HCT116 (cell line): ENCODE measurements at regions not wholly inside any gene's neighbourhood (a gene's known extent, or its start where the extent isn't known, plus 50 kb on each side); places are given as distances from the start of the nearest gene placed in this dataset.

Experiments
- ATAC-seq: fragments of 200-7000 bp; cut with Tn5 transposase; 2 replicates; pipeline ENCODE4 v1.9.1; 2020; ENCODE audit warnings: mild to moderate bottlenecking, moderate library complexity
- BruUV-seq: library from RNA; stranded (reverse); fragments of 400-500 nt; replicated peaks from 2 replicates; lab custom pipeline; 2021; lab: Mats Ljungman, UMichigan
- CTCF ChIA-PET: fragments of 300-600 bp; sonication (Branson Sonifier 250); formaldehyde crosslinking; loops from one replicate; lab custom pipeline; 2021; ENCODE audit warnings: antibody characterized with exemption; lab: Charles Lee
- POLR2A ChIA-PET: fragments of 300-600, 350-600 bp; sonication (Branson Sonifier 250); formaldehyde crosslinking; loops from one replicate; lab custom pipeline; 2021; ENCODE audit warnings: antibody characterized with exemption; lab: Charles Lee
- RAD21 ChIA-PET, 2 experiments: fragments of 300-600 bp; sonication (Branson Sonifier 250); formaldehyde crosslinking; loops; one replicate each; lab custom pipeline; 2023; ENCODE audit warnings: low total read pairs in 2 of 2; ENCODE audit not compliant: uncharacterized antibody in 2 of 2, unreplicated experiment in 2 of 2, low non-redundant PET in 1 of 2; lab: Charles Lee
- DNase-seq: peaks from one replicate; pipeline ENCODE4 v3.0.0-alpha.2; 2010; ENCODE audit warnings: low read depth, low spot score
- H2AFZ ChIP-seq: fragments of 200-600 bp; shearing (Covaris generic), sonication (generic); 2 replicates; pipeline ENCODE4 v1.6.1; 2017; ENCODE audit warnings: low read depth, mixed run types, mixed read lengths, antibody characterized with exemption, low read length; ENCODE audit not compliant: poor library complexity, severe bottlenecking
- H3K27ac ChIP-seq: 2 replicates; pipeline ENCODE4 v1.5.1; 2012; ENCODE audit warnings: low read depth, low read length
- H3K27me3 ChIP-seq: fragments of 200-600 bp; sonication (generic); 2 replicates; pipeline ENCODE4 v1.6.1; 2016; ENCODE audit warnings: mixed run types, low read length, mixed read lengths; ENCODE audit not compliant: insufficient read depth
- H3K36me3 ChIP-seq, 2 experiments: fragments of 200-500 bp in 1 of 2; fragments of 200-600 bp in 1 of 2; sonication (Bioruptor generic) in 1 of 2; sonication (generic) in 1 of 2; 2 replicates each; pipeline versions ENCODE4 v1.5.1 to v1.6.1; 2014 to 2016; ENCODE audit warnings: low read length in 2 of 2, inconsistent platforms in 1 of 2, mixed read lengths in 1 of 2, mixed run types in 1 of 2; ENCODE audit not compliant: insufficient read depth in 2 of 2, control insufficient read depth in 1 of 2
- H3K4me1 ChIP-seq, 2 experiments: fragments of 200-600 bp in 1 of 2; sonication (generic) in 1 of 2; 2 replicates each; pipeline versions ENCODE4 v1.5.1 to v1.6.1; 2012 to 2017; ENCODE audit warnings: low read length in 2 of 2, inconsistent platforms in 1 of 2, mild to moderate bottlenecking in 1 of 2, mixed read lengths in 1 of 2, mixed run types in 1 of 2, moderate library complexity in 1 of 2; ENCODE audit not compliant: insufficient read depth in 2 of 2, control insufficient read depth in 1 of 2
- H3K4me2 ChIP-seq: fragments of 200-600 bp; sonication (generic); 2 replicates; pipeline ENCODE4 v1.6.1; 2017; ENCODE audit warnings: mixed run types, low read length, mixed read lengths
- H3K4me3 ChIP-seq, 2 experiments: fragments of 200-600 bp in 1 of 2; sonication (generic) in 1 of 2; replicated peaks in 1 of 2; 2 replicates each; pipeline ENCODE4 v1.5.1; 2011 to 2016; ENCODE audit warnings: low read length in 2 of 2, control low read depth in 1 of 2, low read depth in 1 of 2, mild to moderate bottlenecking in 1 of 2, mixed read lengths in 1 of 2, mixed run types in 1 of 2
- H3K79me2 ChIP-seq: fragments of 200-600 bp; sonication (generic); 2 replicates; pipeline ENCODE4 v1.6.1; 2017; ENCODE audit warnings: mild to moderate bottlenecking, mixed run types, low read length, moderate library complexity, mixed read lengths; ENCODE audit not compliant: insufficient read depth
- H3K9ac ChIP-seq: fragments of 200-600 bp; sonication (generic); 2 replicates; pipeline ENCODE4 v1.6.1; 2016; ENCODE audit warnings: low read length, mixed read lengths
- H3K9me2 ChIP-seq: fragments of 200-600 bp; sonication (generic), shearing (Covaris generic); 2 replicates; pipeline ENCODE4 v1.6.1; 2017; ENCODE audit warnings: mixed run types, mild to moderate bottlenecking, moderate library complexity; ENCODE audit not compliant: insufficient read depth
- H3K9me3 ChIP-seq, 2 experiments: fragments of 200-500 bp in 1 of 2; fragments of 200-600 bp in 1 of 2; sonication (Bioruptor generic) in 1 of 2; sonication (generic) in 1 of 2; 2 replicates each; pipeline ENCODE4 v1.6.1; 2014 to 2017; ENCODE audit warnings: low read length in 2 of 2, mixed read lengths in 2 of 2, inconsistent platforms in 1 of 2, low read depth in 1 of 2, mild to moderate bottlenecking in 1 of 2, mixed run types in 1 of 2, moderate library complexity in 1 of 2; ENCODE audit not compliant: control insufficient read depth in 1 of 2, insufficient read depth in 1 of 2
- H4K20me1 ChIP-seq: fragments of 200-600 bp; sonication (generic), shearing (Covaris generic); 2 replicates; pipeline ENCODE4 v1.6.1; 2017; ENCODE audit warnings: mixed run types, mild to moderate bottlenecking, moderate library complexity; ENCODE audit not compliant: insufficient read depth
- ELF1 ChIP-seq: IDR thresholded peaks from 2 replicates; pipeline ENCODE4 v1.6.1; 2012; ENCODE audit warnings: low read depth, borderline replicate concordance
- EZH2 ChIP-seq: fragments of 200-600 bp; sonication (generic); IDR thresholded peaks from 2 replicates; pipeline ENCODE4 v1.6.1; 2017; ENCODE audit warnings: antibody characterized with exemption, mixed run types
- FOSL1 ChIP-seq: IDR thresholded peaks from 2 replicates; pipeline ENCODE4 v1.6.1; 2012; ENCODE audit warnings: low read depth
- JUND ChIP-seq: IDR thresholded peaks from 2 replicates; pipeline ENCODE4 v1.6.1; 2012
- POLR2A ChIP-seq: IDR thresholded peaks from 2 replicates; pipeline ENCODE4 v1.7.0; 2011; ENCODE audit warnings: borderline replicate concordance; ENCODE audit not compliant: insufficient read depth, insufficient read length; ENCODE audit errors: extremely low read depth
- RAD21 ChIP-seq: IDR thresholded peaks from 2 replicates; pipeline ENCODE4 v1.6.1; 2012; ENCODE audit warnings: low read depth, mild to moderate bottlenecking
- ZFX ChIP-seq: fragments of 450-650 bp; IDR thresholded peaks from 2 replicates; pipeline ENCODE4 v1.6.1; 2017
- intact Hi-C: fragments of 100-400 bp; cut with micrococcal nuclease; formaldehyde crosslinking; loops from 2 replicates; pipeline ENCODE4 v1.10.0; 2022
- TF ChIP-seq, protein P1 (sequence below): IDR thresholded peaks from 2 replicates; pipeline ENCODE4 v1.6.1; 2012
- TF ChIP-seq, protein P2 (sequence below): IDR thresholded peaks from 2 replicates; pipeline ENCODE4 v1.6.1; 2012; ENCODE audit warnings: low read depth
- TF ChIP-seq, protein P3 (sequence below), 3 experiments: fragments of 200-600 bp in 1 of 3; sonication (generic) in 1 of 3; IDR thresholded peaks in 2 of 3; conservative IDR thresholded peaks in 1 of 3; 2 replicates each; pipeline ENCODE4 v1.5.1; 2012 to 2017; ENCODE audit warnings: low read depth in 2 of 3, low read length in 2 of 3, antibody characterized with exemption in 1 of 3, borderline replicate concordance in 1 of 3, control low read depth in 1 of 3, mild to moderate bottlenecking in 1 of 3, mixed read lengths in 1 of 3, mixed run types in 1 of 3, moderate library complexity in 1 of 3; ENCODE audit not compliant: insufficient read depth in 1 of 3

DNA sequence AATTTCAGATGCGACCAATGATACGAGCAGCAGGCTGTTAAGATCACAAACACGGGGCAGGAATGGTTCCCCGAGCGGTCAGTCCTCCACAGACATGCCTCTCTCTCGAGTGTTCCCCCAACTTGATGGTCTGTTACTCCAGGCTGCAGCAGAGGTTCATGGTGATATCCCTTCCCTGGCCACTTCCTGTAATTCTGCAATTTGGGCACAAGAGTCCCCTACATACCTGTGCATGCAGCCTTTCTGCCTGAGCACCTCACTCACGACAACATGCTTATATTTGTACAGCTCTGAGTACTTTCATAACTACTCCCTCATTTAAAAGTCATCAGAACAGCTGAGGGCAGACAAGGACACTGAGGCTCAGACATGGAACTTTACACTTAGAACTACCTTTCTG is 408.1 kb upstream of the NR2F2 start:
- peak; percentile 10 for DNase-seq
- no peaks in the 10 kb centered on the region for H3K9me2 ChIP-seq
- no peak overlapping the region for H3K27ac ChIP-seq
- H3K4me1 ChIP-seq, result no peaks in the 10 kb centered on the region
- H3K4me3 ChIP-seq, result no peak overlapping the region
- intact Hi-C loops, result loop anchor here (5.0 kb wide), 1 partner anchor 405 kb away; no protein-coding TSS in a partner anchor
- no peak overlapping the region for H2AFZ ChIP-seq
- TF ChIP-seq, protein P1, sequence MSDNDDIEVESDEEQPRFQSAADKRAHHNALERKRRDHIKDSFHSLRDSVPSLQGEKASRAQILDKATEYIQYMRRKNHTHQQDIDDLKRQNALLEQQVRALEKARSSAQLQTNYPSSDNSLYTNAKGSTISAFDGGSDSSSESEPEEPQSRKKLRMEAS, result no peak
- no peak for TF ChIP-seq JUND
- no peak for TF ChIP-seq ZFX
- TF ChIP-seq, protein P2, sequence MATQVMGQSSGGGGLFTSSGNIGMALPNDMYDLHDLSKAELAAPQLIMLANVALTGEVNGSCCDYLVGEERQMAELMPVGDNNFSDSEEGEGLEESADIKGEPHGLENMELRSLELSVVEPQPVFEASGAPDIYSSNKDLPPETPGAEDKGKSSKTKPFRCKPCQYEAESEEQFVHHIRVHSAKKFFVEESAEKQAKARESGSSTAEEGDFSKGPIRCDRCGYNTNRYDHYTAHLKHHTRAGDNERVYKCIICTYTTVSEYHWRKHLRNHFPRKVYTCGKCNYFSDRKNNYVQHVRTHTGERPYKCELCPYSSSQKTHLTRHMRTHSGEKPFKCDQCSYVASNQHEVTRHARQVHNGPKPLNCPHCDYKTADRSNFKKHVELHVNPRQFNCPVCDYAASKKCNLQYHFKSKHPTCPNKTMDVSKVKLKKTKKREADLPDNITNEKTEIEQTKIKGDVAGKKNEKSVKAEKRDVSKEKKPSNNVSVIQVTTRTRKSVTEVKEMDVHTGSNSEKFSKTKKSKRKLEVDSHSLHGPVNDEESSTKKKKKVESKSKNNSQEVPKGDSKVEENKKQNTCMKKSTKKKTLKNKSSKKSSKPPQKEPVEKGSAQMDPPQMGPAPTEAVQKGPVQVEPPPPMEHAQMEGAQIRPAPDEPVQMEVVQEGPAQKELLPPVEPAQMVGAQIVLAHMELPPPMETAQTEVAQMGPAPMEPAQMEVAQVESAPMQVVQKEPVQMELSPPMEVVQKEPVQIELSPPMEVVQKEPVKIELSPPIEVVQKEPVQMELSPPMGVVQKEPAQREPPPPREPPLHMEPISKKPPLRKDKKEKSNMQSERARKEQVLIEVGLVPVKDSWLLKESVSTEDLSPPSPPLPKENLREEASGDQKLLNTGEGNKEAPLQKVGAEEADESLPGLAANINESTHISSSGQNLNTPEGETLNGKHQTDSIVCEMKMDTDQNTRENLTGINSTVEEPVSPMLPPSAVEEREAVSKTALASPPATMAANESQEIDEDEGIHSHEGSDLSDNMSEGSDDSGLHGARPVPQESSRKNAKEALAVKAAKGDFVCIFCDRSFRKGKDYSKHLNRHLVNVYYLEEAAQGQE, result no peak
- no peak for TF ChIP-seq FOSL1
- no peak for TF ChIP-seq POLR2A
- TF ChIP-seq EZH2, result no peak
- peak; percentile 54 for TF ChIP-seq RAD21
- TF ChIP-seq, protein P3, sequence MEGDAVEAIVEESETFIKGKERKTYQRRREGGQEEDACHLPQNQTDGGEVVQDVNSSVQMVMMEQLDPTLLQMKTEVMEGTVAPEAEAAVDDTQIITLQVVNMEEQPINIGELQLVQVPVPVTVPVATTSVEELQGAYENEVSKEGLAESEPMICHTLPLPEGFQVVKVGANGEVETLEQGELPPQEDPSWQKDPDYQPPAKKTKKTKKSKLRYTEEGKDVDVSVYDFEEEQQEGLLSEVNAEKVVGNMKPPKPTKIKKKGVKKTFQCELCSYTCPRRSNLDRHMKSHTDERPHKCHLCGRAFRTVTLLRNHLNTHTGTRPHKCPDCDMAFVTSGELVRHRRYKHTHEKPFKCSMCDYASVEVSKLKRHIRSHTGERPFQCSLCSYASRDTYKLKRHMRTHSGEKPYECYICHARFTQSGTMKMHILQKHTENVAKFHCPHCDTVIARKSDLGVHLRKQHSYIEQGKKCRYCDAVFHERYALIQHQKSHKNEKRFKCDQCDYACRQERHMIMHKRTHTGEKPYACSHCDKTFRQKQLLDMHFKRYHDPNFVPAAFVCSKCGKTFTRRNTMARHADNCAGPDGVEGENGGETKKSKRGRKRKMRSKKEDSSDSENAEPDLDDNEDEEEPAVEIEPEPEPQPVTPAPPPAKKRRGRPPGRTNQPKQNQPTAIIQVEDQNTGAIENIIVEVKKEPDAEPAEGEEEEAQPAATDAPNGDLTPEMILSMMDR (IDR thresholded peaks at IDR 0.05 in 2 of 3, conservative IDR thresholded peaks at IDR 0.05 in 1 of 3; ENCODE audit: borderline replicate concordance in 1 of 3, insufficient read depth in 1 of 3, low read depth in 2 of 3, low read length in 2 of 3), result peak in 1 of 3 experiments; percentile 27; a peak in 1 of 6 replicates
- TF ChIP-seq ELF1, result no peak
- no peak overlapping the region for H3K9ac ChIP-seq
- BruUV-seq, result no TSS peak
- no peaks in the 10 kb centered on the region for H3K9me3 ChIP-seq
- RAD21 ChIA-PET, result no interaction called here
- no peaks in the 10 kb centered on the region for H3K36me3 ChIP-seq
- CTCF ChIA-PET, result interaction anchor here (0.9 kb wide), 1 partner anchor 406 kb away, joined by 3 read pairs; no protein-coding TSS in a partner anchor
- POLR2A ChIA-PET, result no interaction called here
- ATAC-seq, result peak; percentile 73
- no peaks in the 10 kb centered on the region for H3K79me2 ChIP-seq
- no peak overlapping the region for H3K4me2 ChIP-seq
- no peaks in the 10 kb centered on the region for H3K27me3 ChIP-seq
- no peaks in the 10 kb centered on the region for H4K20me1 ChIP-seq
